ENCODE measurements at regions not wholly inside any gene's neighbourhood (a gene's known extent, or its start where the extent isn't known, plus 50 kb on each side); places are given as distances from the start of the nearest gene placed in this dataset.

DNA sequence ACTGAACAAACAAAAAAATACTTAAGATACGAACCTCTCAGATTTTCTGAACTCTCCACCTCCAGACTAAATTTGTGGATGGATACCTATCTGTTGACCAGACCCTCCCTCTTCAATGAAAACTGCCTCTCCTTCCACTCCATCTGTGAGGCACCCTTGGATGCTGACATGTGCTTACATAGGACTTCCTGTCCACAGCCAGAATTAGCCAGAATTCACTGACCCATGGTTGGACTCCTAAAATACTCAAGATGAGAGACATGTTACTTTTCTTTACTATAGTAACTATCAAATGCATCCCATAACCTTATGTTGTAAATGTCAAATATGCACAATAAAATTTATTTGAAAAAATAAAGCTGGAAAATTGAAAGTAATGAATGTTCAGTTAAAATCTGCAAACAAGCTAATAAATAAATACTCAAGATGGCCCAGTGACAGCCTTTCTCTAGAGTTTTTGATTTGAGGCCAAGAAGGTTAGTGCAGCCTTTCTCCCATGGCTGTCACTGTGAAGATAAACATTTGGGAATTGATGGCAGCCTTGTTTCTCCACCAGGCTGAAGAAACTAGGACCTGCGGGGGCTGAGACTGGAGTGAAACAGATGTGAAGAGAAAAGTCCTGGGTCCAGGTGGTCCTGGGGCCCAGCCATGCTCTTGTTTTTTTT is 287.0 kb downstream of the ZEB1 start:
- TF ChIP-seq CTCF (IDR thresholded peaks at IDR 0.05; ENCODE audit: poor library complexity) (no peak), EZH2 (IDR thresholded peaks at IDR 0.05; ENCODE audit: borderline replicate concordance) (no peak)

Data from hepatocyte (in vitro differentiated cells).